ENCODE measurements at regions not wholly inside any gene's neighbourhood (a gene's known extent, or its start where the extent isn't known, plus 50 kb on each side); places are given as distances from the start of the nearest gene placed in this dataset.

DNA sequence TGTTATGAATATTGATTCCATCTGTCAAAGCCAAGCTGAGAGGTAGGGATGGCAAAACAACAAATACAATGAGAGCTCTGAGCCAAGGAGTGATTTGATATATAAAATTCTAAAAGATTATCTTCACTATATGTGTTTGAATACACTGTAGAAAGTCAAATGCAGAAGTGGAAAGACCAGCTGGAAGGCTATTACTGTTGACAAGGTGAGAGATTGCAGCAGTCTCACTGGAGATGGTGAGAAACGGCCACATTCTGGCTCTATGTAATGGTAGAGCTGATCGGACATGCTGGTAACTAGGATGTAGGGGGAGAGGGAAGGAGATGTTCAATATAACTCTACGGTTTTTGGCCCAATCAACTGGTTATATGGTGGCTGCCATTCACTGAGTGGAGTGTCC lies 434.2 kb upstream of the SUCLG2 start:
- TF ChIP-seq POLR2A (IDR thresholded peaks at IDR 0.05) = no peak
- TF ChIP-seq, protein P1, sequence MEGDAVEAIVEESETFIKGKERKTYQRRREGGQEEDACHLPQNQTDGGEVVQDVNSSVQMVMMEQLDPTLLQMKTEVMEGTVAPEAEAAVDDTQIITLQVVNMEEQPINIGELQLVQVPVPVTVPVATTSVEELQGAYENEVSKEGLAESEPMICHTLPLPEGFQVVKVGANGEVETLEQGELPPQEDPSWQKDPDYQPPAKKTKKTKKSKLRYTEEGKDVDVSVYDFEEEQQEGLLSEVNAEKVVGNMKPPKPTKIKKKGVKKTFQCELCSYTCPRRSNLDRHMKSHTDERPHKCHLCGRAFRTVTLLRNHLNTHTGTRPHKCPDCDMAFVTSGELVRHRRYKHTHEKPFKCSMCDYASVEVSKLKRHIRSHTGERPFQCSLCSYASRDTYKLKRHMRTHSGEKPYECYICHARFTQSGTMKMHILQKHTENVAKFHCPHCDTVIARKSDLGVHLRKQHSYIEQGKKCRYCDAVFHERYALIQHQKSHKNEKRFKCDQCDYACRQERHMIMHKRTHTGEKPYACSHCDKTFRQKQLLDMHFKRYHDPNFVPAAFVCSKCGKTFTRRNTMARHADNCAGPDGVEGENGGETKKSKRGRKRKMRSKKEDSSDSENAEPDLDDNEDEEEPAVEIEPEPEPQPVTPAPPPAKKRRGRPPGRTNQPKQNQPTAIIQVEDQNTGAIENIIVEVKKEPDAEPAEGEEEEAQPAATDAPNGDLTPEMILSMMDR (IDR thresholded peaks at IDR 0.05) = no peak

Data from tibial nerve (tissue), 3 donors.